GM04503 (cell line): ENCODE measurements at regions not wholly inside any gene's neighbourhood (a gene's known extent, or its start where the extent isn't known, plus 50 kb on each side); places are given as distances from the start of the nearest gene placed in this dataset.

ENCODE experiments used
- DNase-seq: peaks from one replicate; pipeline ENCODE4 v3.0.0-alpha.2; 2012; ENCODE audit warnings: low read depth

GRCh38 chr18:22544626-22545025 lies 126.9 kb upstream of the CTAGE1 start:
- no peak for DNase-seq

- DNase-seq = no peak
Observed at GRCh38 chr18:22545066-22545760, 127.5 kb upstream of the CTAGE1 start.

- DNase-seq = no peak
Observed at GRCh38 chr18:22546905-22547570, 129.3 kb upstream of the CTAGE1 start.

GRCh38 chr18:22547807-22548561 lies 130.3 kb upstream of the CTAGE1 start:
- DNase-seq = no peak

- DNase-seq = no peak
Observed at GRCh38 chr18:22549260-22549937, 131.7 kb upstream of the CTAGE1 start.

- no peak for DNase-seq
Observed at GRCh38 chr18:22550366-22550765, 132.7 kb upstream of the CTAGE1 start.

GRCh38 chr18:22550861-22551260 lies 133.1 kb upstream of the CTAGE1 start:
- DNase-seq = no peak

GRCh38 chr18:22551536-22552151 lies 133.9 kb upstream of the CTAGE1 start:
- DNase-seq = peak; percentile 84

GRCh38 chr18:22552254-22552653 lies 134.5 kb upstream of the CTAGE1 start:
- no peak for DNase-seq

- DNase-seq = no peak
Observed at GRCh38 chr18:22552899-22553460, 135.3 kb upstream of the CTAGE1 start.

GRCh38 chr18:22556222-22557167 lies 138.8 kb upstream of the CTAGE1 start:
- no peak for DNase-seq

- DNase-seq = no peak
Observed at GRCh38 chr18:22557168-22557941, 139.6 kb upstream of the CTAGE1 start.

- DNase-seq = no peak
Observed at GRCh38 chr18:22558945-22559385, 141.2 kb upstream of the CTAGE1 start.

- DNase-seq = no peak
Observed at GRCh38 chr18:22559414-22560274, 141.9 kb upstream of the CTAGE1 start.

GRCh38 chr18:22560275-22560610 lies 142.5 kb upstream of the CTAGE1 start:
- DNase-seq = no peak

GRCh38 chr18:22560797-22561196 lies 143.1 kb upstream of the CTAGE1 start:
- no peak for DNase-seq

GRCh38 chr18:22563164-22563583 lies 145.5 kb upstream of the CTAGE1 start:
- DNase-seq = peak; percentile 53

GRCh38 chr18:22564036-22564435 lies 146.3 kb upstream of the CTAGE1 start:
- no peak for DNase-seq
